H9 (cell line): ENCODE measurements at regions not wholly inside any gene's neighbourhood (a gene's known extent, or its start where the extent isn't known, plus 50 kb on each side); places are given as distances from the start of the nearest gene placed in this dataset.

Experiments used
- DNase-seq: peaks from one replicate; pipeline ENCODE4 v3.0.0-alpha.2; 2017
- H2AFZ ChIP-seq: one replicate; pipeline ENCODE4 v1.6.1; 2013; ENCODE audit warnings: mild to moderate bottlenecking, low read length, control low read depth, moderate library complexity
- H2AK5ac ChIP-seq: 2 replicates; pipeline ENCODE4 v1.6.1; 2013; ENCODE audit warnings: low read length, control low read depth, mixed read lengths; ENCODE audit not compliant: insufficient read length
- H2BK120ac ChIP-seq: one replicate; pipeline ENCODE4 v1.6.1; 2013; ENCODE audit warnings: low read depth, mild to moderate bottlenecking, low read length, control low read depth, inconsistent platforms; ENCODE audit not compliant: poor library complexity, severe bottlenecking
- H2BK12ac ChIP-seq: 2 replicates; pipeline ENCODE4 v1.6.1; 2013; ENCODE audit warnings: low read length, control low read depth, mixed read lengths, low read depth; ENCODE audit not compliant: insufficient read length
- H2BK15ac ChIP-seq: 2 replicates; pipeline ENCODE4 v1.6.1; 2013; ENCODE audit warnings: low read depth, low read length, control low read depth
- H2BK20ac ChIP-seq: one replicate; pipeline ENCODE4 v1.6.1; 2013; ENCODE audit warnings: low read depth, mild to moderate bottlenecking, low read length, control low read depth, inconsistent platforms; ENCODE audit not compliant: poor library complexity, severe bottlenecking
- H2BK5ac ChIP-seq: 2 replicates; pipeline ENCODE4 v1.6.1; 2013; ENCODE audit warnings: low read length, control low read depth, mixed read lengths; ENCODE audit not compliant: insufficient read length
- H3K14ac ChIP-seq: 2 replicates; pipeline ENCODE4 v1.6.1; 2013; ENCODE audit warnings: low read length, control low read depth; ENCODE audit not compliant: insufficient read depth
- H3K18ac ChIP-seq: 2 replicates; pipeline ENCODE4 v1.6.1; 2013; ENCODE audit warnings: low read depth, mild to moderate bottlenecking, mixed read lengths, low read length, control low read depth; ENCODE audit not compliant: insufficient read length
- H3K23ac ChIP-seq: 2 replicates; pipeline ENCODE4 v1.6.1; 2013; ENCODE audit warnings: low read length, control low read depth, mixed read lengths, low read depth; ENCODE audit not compliant: insufficient read length
- H3K23me2 ChIP-seq: 2 replicates; pipeline ENCODE4 v1.6.1; 2013; ENCODE audit warnings: low read depth, mild to moderate bottlenecking, mixed read lengths, low read length, control low read depth; ENCODE audit not compliant: insufficient read length, poor library complexity, severe bottlenecking
- H3K27ac ChIP-seq: 2 replicates; pipeline ENCODE4 v1.5.1; 2013; ENCODE audit warnings: low read length, control low read depth, mixed read lengths, low read depth; ENCODE audit not compliant: insufficient read length
- H3K27me3 ChIP-seq: 2 replicates; pipeline ENCODE4 v1.6.1; 2013; ENCODE audit warnings: low read length, control low read depth, inconsistent platforms; ENCODE audit not compliant: insufficient read depth
- H3K4ac ChIP-seq: 2 replicates; pipeline ENCODE4 v1.6.1; 2013; ENCODE audit warnings: low read depth, mild to moderate bottlenecking, control low read depth, inconsistent platforms, low read length, moderate library complexity
- H3K4me1 ChIP-seq: 2 replicates; pipeline ENCODE4 v1.6.1; 2013; ENCODE audit warnings: low read length, control low read depth, inconsistent platforms; ENCODE audit not compliant: insufficient read depth
- H3K4me2 ChIP-seq: 2 replicates; pipeline ENCODE4 v1.6.1; 2013; ENCODE audit warnings: low read length, control low read depth, mixed read lengths; ENCODE audit not compliant: insufficient read length, insufficient read depth
- H3K56ac ChIP-seq: 2 replicates; pipeline ENCODE4 v1.6.1; 2013; ENCODE audit warnings: low read depth, mild to moderate bottlenecking, mixed read lengths, low read length, control low read depth; ENCODE audit not compliant: insufficient read length
- H3K79me1 ChIP-seq: 2 replicates; pipeline ENCODE4 v1.6.1; 2013; ENCODE audit warnings: low read depth, mild to moderate bottlenecking, moderate library complexity, low read length, control low read depth, inconsistent platforms; ENCODE audit not compliant: insufficient read depth, poor library complexity, severe bottlenecking
- H3K79me2 ChIP-seq: 2 replicates; pipeline ENCODE4 v1.6.1; 2013; ENCODE audit warnings: low read length, control low read depth, inconsistent platforms; ENCODE audit not compliant: insufficient read depth
- H3K9ac ChIP-seq: 2 replicates; pipeline ENCODE4 v1.6.1; 2013; ENCODE audit warnings: low read length, control low read depth, mixed read lengths; ENCODE audit not compliant: insufficient read length; ENCODE audit errors: extremely low read depth
- H3K9me3 ChIP-seq: one replicate; pipeline ENCODE4 v1.6.1; 2013; ENCODE audit warnings: low read depth, low read length, inconsistent platforms; ENCODE audit not compliant: control insufficient read depth
- H3T11ph ChIP-seq: one replicate; pipeline ENCODE4 v1.6.1; 2013; ENCODE audit warnings: mild to moderate bottlenecking, low read length, control low read depth, inconsistent platforms
- H4K20me1 ChIP-seq: one replicate; pipeline ENCODE4 v1.6.1; 2013; ENCODE audit not compliant: control insufficient read depth, insufficient read length, insufficient read depth
- H4K5ac ChIP-seq: 2 replicates; pipeline ENCODE4 v1.6.1; 2013; ENCODE audit warnings: low read depth, mild to moderate bottlenecking, mixed read lengths, low read length, control low read depth; ENCODE audit not compliant: insufficient read length
- H4K8ac ChIP-seq: replicated peaks from 2 replicates; pipeline ENCODE4 v1.6.1; 2013; ENCODE audit warnings: low read length, control low read depth, mixed read lengths, low read depth; ENCODE audit not compliant: insufficient read length
- H4K91ac ChIP-seq: 2 replicates; pipeline ENCODE4 v1.6.1; 2013; ENCODE audit warnings: low read depth, mild to moderate bottlenecking, moderate library complexity, mixed read lengths, low read length, control low read depth; ENCODE audit not compliant: insufficient read length
- H3K27ac Mint-ChIP-seq, 3 experiments: 2 replicates in 2 of 3; 3 replicates in 1 of 3; pipeline ENCODE4 v1.8.0; 2020 to 2021; ENCODE audit warnings: mixed read lengths in 3 of 3, mild to moderate bottlenecking in 1 of 3, moderate library complexity in 1 of 3
- H3K27me3 Mint-ChIP-seq: 2 replicates; pipeline ENCODE4 v1.8.0; 2021; ENCODE audit warnings: low read depth, mild to moderate bottlenecking, moderate library complexity, mixed read lengths
- H3K36me3 Mint-ChIP-seq, 3 experiments: 2 replicates in 2 of 3; 3 replicates in 1 of 3; pipeline ENCODE4 v1.8.0; 2020 to 2021; ENCODE audit warnings: low read depth in 3 of 3, mixed read lengths in 3 of 3; ENCODE audit not compliant: insufficient read depth in 1 of 3
- H3K4me1 Mint-ChIP-seq, 2 experiments: 2 replicates each; pipeline ENCODE4 v1.8.0; 2020; ENCODE audit warnings: mixed read lengths in 2 of 2
- H3K4me3 Mint-ChIP-seq, 2 experiments: 2 replicates in 1 of 2; 3 replicates in 1 of 2; pipeline ENCODE4 v1.8.0; 2020 to 2021; ENCODE audit warnings: mild to moderate bottlenecking in 2 of 2, mixed read lengths in 2 of 2, moderate library complexity in 1 of 2
- H3K9me3 Mint-ChIP-seq, 2 experiments: 2 replicates in 1 of 2; 3 replicates in 1 of 2; pipeline ENCODE4 v1.8.0; 2020; ENCODE audit warnings: mild to moderate bottlenecking in 2 of 2, mixed read lengths in 2 of 2, moderate library complexity in 1 of 2
- CTCF ChIP-seq: fragments of 200-600 bp; sonication (generic); conservative IDR thresholded peaks from 3 replicates; pipeline ENCODE4 v1.8.0; 2021; ENCODE audit warnings: antibody characterized with exemption, mild to moderate bottlenecking
- WGBS: extraction: QIAGEN DNeasy Blood & Tissue Kit; methylation state at CpG from one replicate; pipeline ENCODE4 v1.1.7; 2013; ENCODE audit warnings: missing lambda C conversion rate, low lambda C conversion rate, mixed read lengths; ENCODE audit not compliant: insufficient read length; ENCODE audit errors: extremely low coverage; 5-methylcytosine and 5-hydroxymethylcytosine counted together

- Histone ChIP-seq H3K18ac (no peak overlapping the region), H2AK5ac (no peak overlapping the region), H4K8ac (no peak overlapping the region), H3K4ac (no peak overlapping the region), H2BK120ac (no peak overlapping the region), H3K23me2 (no peaks in the 10 kb centered on the region), H4K91ac (no peak overlapping the region), H3K27me3 (no peaks in the 10 kb centered on the region), H3K9me3 (no peaks in the 10 kb centered on the region), H2BK20ac (no peak overlapping the region), H3T11ph (no peak overlapping the region), H2BK15ac (no peak overlapping the region), H2BK5ac (no peak overlapping the region), H3K9ac (no peak overlapping the region), H4K5ac (no peak overlapping the region), H4K20me1 (no peaks in the 10 kb centered on the region), H3K14ac (no peak overlapping the region), H3K4me1 (no peaks in the 10 kb centered on the region; the same call in 1 of the 2 replicates), H3K27ac (no peak overlapping the region), H3K23ac (no peak overlapping the region), H3K56ac (no peak overlapping the region), H3K79me1 (no peaks in the 10 kb centered on the region), H3K79me2 (no peaks in the 10 kb centered on the region), H2BK12ac (no peak overlapping the region), H3K4me2 (no peak overlapping the region), H2AFZ (no peak overlapping the region)
- Mint-ChIP-seq H3K27me3 (no peaks in the 10 kb centered on the region), H3K27ac (no peak overlapping the region), H3K9me3 (peaks cover 6 to 11% of the 10 kb centered on the region in 2 experiments), H3K4me3 (no peak overlapping the region), H3K36me3 (peaks cover 5 to 15% (median 11%) of the 10 kb centered on the region in 3 experiments; a peak in 6 of 7 replicates), H3K4me1 (peaks cover 15% of the 10 kb centered on the region in 2 experiments)
- TF ChIP-seq CTCF = no peak
- WGBS = no CpG with 5 or more reads among the region's 3 CpGs
- no peak for DNase-seq
These were observed 598.1 kb upstream of the GOLIM4 start for GRCh38 chr3:168693870-168694269.
